NT2/D1 (cell line): ENCODE measurements at regions not wholly inside any gene's neighbourhood (a gene's known extent, or its start where the extent isn't known, plus 50 kb on each side); places are given as distances from the start of the nearest gene placed in this dataset.

Experiments
- DNase-seq: peaks from one replicate; pipeline ENCODE4 v3.0.0-alpha.2; 2011; ENCODE audit warnings: low read depth, low spot score
- H3K27me3 ChIP-seq: 2 replicates; pipeline ENCODE4 v1.6.0; 2011; ENCODE audit warnings: mild to moderate bottlenecking; ENCODE audit not compliant: insufficient read length, insufficient read depth
- H3K36me3 ChIP-seq: 2 replicates; pipeline ENCODE4 v1.6.1; 2011; ENCODE audit warnings: mild to moderate bottlenecking, low read length, mixed read lengths; ENCODE audit not compliant: insufficient read depth, insufficient read length
- H3K4me1 ChIP-seq: 2 replicates; pipeline ENCODE4 v1.5.1; 2011; ENCODE audit not compliant: insufficient read depth, insufficient read length
- H3K4me3 ChIP-seq: 2 replicates; pipeline ENCODE4 v1.5.1; 2011; ENCODE audit warnings: low read depth; ENCODE audit not compliant: insufficient read length
- H3K9ac ChIP-seq: 2 replicates; pipeline ENCODE4 v1.6.0; 2011; ENCODE audit warnings: low read depth; ENCODE audit not compliant: insufficient read length
- H3K9me3 ChIP-seq: 2 replicates; pipeline ENCODE4 v1.5.1; 2011; ENCODE audit warnings: mild to moderate bottlenecking, low read length; ENCODE audit not compliant: insufficient read depth
- SUZ12 ChIP-seq: IDR thresholded peaks from 2 replicates; pipeline ENCODE4 v1.6.1; 2011; ENCODE audit not compliant: insufficient read length, insufficient read depth; ENCODE audit errors: extremely low read depth
- YY1 ChIP-seq: IDR thresholded peaks from 2 replicates; pipeline ENCODE4 v1.6.1; 2011; ENCODE audit not compliant: insufficient read length, insufficient read depth
- ZNF274 ChIP-seq: IDR thresholded peaks from 2 replicates; pipeline ENCODE4 v1.6.1; 2011; ENCODE audit warnings: mild to moderate bottlenecking, low read depth, low read length

DNA sequence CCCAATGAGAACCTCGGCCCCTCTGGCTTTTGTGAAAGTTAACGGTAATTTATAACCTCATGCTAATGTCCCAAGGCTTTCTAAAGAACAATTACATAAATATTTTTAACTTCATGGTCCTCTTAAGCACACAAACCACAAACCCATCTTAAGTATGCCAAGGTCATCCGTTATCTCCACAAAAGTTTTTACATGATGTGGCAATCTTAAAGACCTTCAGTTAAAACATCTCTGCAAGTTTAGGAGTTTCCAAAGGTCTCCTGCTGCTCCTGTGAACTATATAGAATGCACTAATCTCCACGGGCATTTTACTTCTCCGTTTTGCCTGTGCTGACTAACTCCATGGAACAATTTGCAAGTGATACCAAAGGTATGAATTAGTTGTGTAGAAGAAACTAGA lies 228.2 kb downstream of the TLE1 start:
- Histone ChIP-seq H3K9me3 (no peaks in the 10 kb centered on the region), H3K27me3 (no peaks in the 10 kb centered on the region), H3K9ac (no peak overlapping the region), H3K36me3 (no peaks in the 10 kb centered on the region), H3K4me1 (no peaks in the 10 kb centered on the region), H3K4me3 (no peak overlapping the region)
- no peak for DNase-seq
- no peak for TF ChIP-seq SUZ12
- TF ChIP-seq YY1 = no peak
- TF ChIP-seq ZNF274 = no peak

DNA sequence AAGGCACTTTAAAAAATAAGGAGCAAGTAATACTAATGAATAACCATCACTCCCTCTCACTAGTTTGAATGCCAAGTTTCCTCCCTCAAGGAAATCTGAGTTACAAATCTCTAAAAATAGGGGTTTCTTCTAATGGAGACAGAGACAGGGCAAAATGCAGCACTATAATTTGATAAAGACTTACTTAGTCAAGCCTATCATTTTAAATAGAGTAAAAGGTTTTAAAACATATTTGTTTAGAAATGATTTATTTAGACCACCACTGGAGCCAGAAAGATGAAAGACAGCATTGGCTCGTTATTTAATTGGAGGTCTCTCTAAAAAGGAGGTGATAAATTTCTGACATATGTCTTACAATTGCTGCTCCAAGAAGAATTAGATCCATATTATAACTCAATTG lies 228.7 kb downstream of the TLE1 start:
- Histone ChIP-seq H3K9ac (no peak overlapping the region), H3K9me3 (no peaks in the 10 kb centered on the region), H3K4me3 (no peak overlapping the region), H3K36me3 (no peaks in the 10 kb centered on the region), H3K27me3 (no peaks in the 10 kb centered on the region), H3K4me1 (no peaks in the 10 kb centered on the region)
- DNase-seq = no peak
- TF ChIP-seq YY1 (no peak), ZNF274 (no peak), SUZ12 (no peak)

DNA sequence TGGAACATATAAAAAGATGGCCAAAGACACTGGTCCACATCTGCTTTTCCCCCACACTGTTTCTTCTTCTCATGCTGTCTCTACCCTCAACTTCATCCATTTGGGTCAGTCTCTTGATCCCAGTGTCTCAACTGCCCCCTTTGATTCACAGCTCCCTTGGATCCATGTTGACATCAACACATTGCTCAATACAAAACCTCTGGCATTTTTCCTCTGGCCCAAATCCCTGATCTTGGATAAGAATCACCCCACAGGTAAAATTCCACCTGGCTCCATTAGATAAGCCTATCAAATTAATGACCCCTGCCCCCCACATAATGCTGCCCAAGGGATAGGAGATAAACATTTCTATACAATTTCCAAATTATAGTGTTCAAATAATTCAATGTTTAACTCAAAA lies 229.8 kb downstream of the TLE1 start:
- Histone ChIP-seq H3K36me3 (no peaks in the 10 kb centered on the region), H3K9ac (no peak overlapping the region), H3K4me3 (no peak overlapping the region), H3K27me3 (no peaks in the 10 kb centered on the region), H3K4me1 (no peaks in the 10 kb centered on the region), H3K9me3 (no peaks in the 10 kb centered on the region)
- TF ChIP-seq YY1 = no peak
- TF ChIP-seq SUZ12 = no peak
- TF ChIP-seq ZNF274 = no peak
- no peak for DNase-seq

DNA sequence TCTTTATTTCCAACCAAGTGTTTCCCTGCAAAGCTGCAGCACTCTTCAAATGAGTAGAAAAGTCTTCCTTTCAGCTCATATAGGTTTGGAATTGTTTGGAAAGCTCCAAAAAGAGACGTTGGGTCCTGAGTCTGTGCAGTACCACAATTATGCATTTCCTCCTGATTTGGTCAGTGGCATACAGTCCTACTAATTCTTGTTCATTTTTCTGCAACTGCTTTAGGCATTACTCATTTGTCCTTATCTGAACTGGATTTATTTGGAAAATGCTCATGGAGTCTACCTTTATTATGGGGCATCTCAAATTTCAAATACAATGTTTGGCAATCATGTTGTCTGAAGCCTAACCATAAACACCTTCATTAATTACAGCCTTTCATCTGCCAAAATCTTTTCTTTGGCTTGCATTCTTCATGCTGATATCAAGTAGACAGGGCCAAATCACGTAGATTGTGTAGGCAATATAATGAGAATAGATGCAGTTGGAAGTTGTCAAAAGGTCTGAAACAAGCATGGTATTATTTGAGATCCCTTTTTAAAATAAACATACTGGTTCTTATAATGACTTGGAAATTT lies 232.8 kb downstream of the TLE1 start:
- no peak overlapping the region for H3K4me3 ChIP-seq
- no peak for DNase-seq
- no peaks in the 10 kb centered on the region for H3K27me3 ChIP-seq
- TF ChIP-seq SUZ12 (no peak), ZNF274 (no peak), YY1 (no peak)
- no peaks in the 10 kb centered on the region for H3K36me3 ChIP-seq
- H3K4me1 ChIP-seq = no peaks in the 10 kb centered on the region
- H3K9me3 ChIP-seq = no peaks in the 10 kb centered on the region
- H3K9ac ChIP-seq = no peak overlapping the region

DNA sequence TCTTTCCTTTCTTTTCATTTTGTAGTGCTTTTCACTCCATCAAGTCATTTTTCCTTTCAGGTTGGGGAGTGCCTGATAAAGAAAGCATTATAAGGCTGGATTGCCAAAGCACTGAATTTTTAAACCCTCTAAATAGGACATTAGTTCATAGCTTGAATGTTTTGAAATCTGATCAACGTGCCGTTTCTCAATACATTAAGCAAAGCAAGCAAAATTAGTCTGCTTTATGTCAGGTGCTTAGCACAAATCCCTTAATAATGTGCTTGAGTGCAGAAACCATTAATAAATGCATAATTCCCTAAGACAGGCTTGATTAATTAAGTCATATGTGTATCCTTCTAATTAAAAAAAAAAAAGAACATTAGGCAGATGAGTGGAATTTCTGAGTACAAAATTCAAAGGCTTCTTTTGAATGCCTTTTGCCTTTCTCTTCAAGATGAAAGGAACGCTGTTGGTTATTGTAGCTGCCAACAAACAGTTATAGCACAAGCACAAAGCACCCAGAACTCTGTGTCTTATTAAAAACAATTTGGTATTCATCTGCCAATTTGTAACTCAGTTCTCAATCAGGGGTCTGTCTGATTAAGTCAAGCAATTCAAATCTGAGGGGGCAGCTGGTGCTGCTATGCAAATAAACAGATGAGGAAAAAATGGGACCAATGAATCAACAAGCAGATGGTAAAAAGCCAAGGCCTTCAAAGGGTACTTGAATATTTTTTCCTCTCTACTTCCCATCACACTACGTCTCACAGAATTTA lies 233.7 kb downstream of the TLE1 start:
- H3K36me3 ChIP-seq = no peaks in the 10 kb centered on the region
- H3K9me3 ChIP-seq = no peaks in the 10 kb centered on the region
- no peaks in the 10 kb centered on the region for H3K27me3 ChIP-seq
- DNase-seq = no peak
- H3K4me3 ChIP-seq = no peak overlapping the region
- H3K4me1 ChIP-seq = no peaks in the 10 kb centered on the region
- TF ChIP-seq SUZ12 (no peak), ZNF274 (no peak), YY1 (no peak)
- no peak overlapping the region for H3K9ac ChIP-seq

DNA sequence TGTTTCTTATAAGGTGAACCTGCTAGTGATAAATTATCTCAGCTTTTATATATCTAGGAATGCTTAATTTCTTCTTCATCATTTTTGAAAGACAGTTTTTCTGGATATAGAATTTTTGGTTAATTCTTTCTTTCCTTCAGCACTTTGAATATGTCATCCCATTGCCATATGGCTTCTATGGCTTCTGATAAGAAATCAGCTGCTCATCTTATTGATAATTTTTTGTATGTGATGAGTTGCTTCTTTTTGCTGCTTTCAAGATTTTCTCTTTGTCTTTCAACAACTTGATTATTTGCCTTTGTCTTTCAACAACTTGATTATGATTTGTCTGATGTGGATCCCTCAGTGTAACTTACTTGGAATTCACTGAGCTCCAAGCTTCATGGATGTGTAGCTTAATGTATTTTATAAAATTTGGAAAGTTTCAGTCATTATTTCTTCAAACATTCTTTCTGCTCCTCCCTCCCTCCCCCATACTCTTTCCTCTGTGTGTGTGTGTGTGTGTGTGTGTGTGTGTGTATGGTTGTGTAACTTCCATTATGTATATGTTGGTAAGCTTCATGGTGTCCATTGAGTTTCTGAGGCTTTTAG lies 243.9 kb downstream of the TLE1 start:
- H3K27me3 ChIP-seq = no peaks in the 10 kb centered on the region
- H3K9ac ChIP-seq = no peak overlapping the region
- peaks cover 8% of the 10 kb centered on the region for H3K9me3 ChIP-seq
- TF ChIP-seq SUZ12 (no peak), YY1 (no peak), ZNF274 (no peak)
- no peak overlapping the region for H3K4me3 ChIP-seq
- no peaks in the 10 kb centered on the region for H3K36me3 ChIP-seq
- DNase-seq = no peak
- no peaks in the 10 kb centered on the region for H3K4me1 ChIP-seq

DNA sequence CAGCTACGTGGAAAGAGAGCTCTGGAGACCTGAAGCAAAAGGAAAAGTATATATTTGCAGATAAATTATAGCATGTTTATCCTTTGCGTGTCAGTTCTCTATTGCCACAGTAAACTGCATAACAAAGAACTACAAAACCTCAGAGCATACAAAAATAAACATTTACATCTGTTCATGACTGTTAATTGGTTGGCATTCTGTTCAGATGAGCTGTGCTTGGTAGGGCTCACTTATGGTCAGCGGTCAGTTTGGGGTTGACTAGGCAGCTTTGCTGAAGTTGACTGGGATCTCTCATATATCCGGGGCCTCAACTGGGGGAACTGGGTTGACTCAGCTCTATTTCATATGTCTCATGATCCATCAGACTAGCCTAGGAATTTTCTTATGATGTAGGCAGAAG lies 257.7 kb downstream of the TLE1 start:
- H3K4me3 ChIP-seq = no peak overlapping the region
- no peak overlapping the region for H3K9ac ChIP-seq
- no peak for DNase-seq

More for the DNA sequence above, 257.7 kb downstream of the TLE1 start:
- no peaks in the 10 kb centered on the region for H3K27me3 ChIP-seq
- H3K36me3 ChIP-seq = no peaks in the 10 kb centered on the region
- TF ChIP-seq ZNF274 (no peak), YY1 (no peak), SUZ12 (no peak)
- no peaks in the 10 kb centered on the region for H3K4me1 ChIP-seq
- H3K9me3 ChIP-seq = peaks cover 43% of the 10 kb centered on the region
